Effector CD4-positive, alpha-beta T cell (primary cell): ENCODE measurements at regions not wholly inside any gene's neighbourhood (a gene's known extent, or its start where the extent isn't known, plus 50 kb on each side); places are given as distances from the start of the nearest gene placed in this dataset.
A peak's percentile ranks its signal among the peaks of the same experiment; 100 is the strongest.
"Not testable (repeated sequence)": the region's sequence is repeated elsewhere in the genome, so short reads cannot be mapped to it uniquely, and the experiment has no call there.

Source experiments
- DNase-seq: peaks from one replicate; pipeline ENCODE4 v3.0.0-alpha.2; 2020

DNA sequence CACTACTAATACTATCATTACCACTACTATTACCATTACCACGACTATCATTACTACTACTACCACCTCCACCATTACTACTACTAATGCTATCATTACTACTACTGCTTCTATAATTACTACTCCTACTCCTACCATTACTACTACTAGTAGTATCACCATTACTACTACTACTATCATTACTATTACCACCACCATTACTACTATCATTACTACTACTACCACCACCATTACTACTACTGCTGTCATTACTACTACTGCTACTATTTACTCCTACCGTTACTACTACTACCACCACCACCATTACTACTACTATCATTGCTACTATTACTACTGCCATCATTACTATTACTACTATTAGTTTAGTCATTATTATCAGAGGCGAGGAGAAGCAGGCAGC lies 140.9 kb upstream of the KCNJ15 start:
- DNase-seq: no peak

DNA sequence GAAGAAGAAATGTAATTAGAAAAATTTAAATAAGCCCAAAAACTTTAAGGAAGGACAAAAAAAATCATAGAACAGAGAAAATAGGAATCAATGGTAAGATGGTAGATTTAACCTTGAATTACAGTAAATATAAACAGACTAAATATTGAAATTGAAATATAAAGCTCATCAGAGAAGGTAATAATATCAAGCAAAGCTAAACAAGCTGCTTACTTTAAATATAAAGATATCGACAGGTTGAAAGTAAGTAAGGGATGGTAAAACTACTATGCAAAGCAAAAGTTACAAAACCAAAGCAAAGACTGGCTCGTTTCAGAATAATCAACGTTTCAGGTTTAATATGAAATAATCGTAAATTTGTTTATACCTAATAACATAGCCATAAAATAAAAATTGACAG lies 137.0 kb upstream of the KCNJ15 start:
- no peak for DNase-seq

DNA sequence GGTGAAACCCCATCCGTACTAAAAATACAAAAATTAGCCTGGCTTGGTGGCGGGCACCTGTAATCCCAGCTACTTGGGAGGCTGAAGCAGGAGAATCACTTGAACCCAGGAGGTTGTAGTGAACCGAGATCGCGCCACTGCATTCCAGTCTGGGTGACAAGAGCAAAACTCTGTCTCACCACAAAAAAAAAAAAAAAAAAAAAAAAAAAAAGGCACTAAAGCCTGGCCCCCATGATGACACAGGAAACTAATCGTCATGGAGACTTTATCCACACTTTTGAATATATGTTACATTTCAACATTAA lies 136.2 kb upstream of the KCNJ15 start:
- DNase-seq: not testable (repeated sequence)

DNA sequence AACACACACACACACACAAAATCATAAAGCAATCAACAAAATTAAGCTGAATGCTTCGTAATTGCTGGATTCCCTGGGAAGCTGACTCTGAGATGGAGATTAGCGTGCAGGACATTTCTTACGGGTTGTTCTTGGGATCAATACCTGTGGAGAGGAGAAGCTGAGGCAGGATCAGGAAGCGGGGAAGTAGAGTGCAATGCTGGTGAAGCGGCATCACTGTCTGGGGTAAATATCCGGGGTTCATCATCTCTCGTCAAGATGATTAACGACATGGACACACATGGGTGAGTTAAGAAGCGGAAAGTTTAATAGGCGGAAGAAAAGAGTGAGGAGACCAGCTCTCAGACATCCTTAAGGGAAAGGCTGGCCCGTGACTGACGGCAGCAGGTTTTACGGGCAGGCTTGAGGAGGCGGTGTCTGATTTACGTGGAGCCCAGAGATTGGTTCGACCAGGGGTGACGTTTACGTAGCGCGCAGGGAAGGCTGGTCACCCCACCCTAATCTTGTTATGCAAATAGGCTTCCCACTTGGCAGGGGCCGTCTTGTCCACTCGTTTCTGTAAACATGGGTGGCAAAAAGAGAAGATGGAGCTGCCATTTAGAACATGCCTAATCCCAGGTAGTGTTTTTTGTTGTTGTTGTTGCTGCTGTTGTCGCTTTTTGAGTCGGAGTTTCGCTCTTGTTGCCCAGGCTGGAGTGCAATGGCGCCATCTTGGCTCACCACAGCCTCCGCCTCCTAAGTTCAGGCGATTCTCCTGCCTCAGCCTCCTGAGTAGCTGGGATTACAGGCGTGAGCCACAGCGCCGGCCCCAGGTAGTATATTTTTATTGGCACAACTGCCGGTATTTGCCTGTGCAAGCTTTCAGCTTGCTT lies 135.6 kb upstream of the KCNJ15 start:
- no peak for DNase-seq

DNA sequence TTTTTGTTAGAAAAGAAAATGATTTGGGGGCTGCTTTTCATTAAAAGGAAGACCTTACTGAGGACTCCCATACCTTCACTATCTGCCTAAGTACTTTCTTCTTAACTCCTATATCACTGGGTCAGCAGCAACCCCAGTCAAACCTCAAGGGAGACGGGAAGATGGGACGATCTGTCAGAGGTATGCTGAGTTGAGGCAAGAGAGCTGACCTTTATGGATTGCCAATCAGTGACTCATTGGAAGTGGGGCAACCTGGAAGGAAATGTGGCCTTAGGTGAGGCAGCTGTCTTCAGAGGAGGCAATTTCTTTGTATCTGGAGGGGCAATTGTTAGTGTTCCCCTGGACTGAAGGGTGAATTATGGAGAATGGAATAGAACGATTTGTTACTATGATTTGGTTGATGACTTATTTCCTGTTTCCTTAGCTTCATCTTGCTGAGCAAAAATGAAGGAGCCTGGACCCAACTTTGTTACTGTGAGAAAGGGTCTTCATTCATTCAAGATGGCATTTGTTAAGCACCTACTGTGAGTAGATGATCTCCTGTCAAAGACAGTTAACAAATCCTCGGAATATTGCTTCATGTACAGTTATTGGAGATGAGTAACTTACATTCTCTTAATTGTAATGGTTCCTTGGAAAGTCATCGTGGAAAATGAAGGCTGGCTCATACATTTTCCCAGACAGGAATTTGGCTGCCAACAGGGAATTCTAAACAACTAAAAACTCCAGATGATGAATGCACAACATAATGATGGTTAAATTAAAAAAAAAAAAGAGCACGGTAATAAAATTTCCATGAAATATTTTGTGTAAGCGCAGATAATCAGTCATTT lies 134.7 kb upstream of the KCNJ15 start:
- DNase-seq: no peak

DNA sequence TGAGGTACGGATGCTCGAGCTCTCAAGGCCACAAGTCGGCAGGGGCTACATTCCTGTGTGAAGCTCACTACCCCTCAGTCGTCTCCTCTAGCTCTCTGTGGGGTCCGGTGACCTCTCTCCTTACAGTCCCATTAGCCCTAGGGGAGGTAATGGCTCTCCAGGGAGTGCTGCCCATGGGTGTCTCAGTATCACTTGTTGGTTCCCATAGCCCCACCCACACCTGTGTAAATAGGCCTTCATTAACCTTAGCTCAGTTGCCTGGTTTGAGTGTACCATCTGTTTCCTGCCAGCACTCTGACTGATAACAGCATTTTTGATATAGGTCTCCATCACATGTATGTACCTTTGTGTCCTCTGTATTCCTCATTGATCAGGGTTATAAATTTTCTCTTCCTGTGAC lies 133.2 kb upstream of the KCNJ15 start:
- no peak for DNase-seq

DNA sequence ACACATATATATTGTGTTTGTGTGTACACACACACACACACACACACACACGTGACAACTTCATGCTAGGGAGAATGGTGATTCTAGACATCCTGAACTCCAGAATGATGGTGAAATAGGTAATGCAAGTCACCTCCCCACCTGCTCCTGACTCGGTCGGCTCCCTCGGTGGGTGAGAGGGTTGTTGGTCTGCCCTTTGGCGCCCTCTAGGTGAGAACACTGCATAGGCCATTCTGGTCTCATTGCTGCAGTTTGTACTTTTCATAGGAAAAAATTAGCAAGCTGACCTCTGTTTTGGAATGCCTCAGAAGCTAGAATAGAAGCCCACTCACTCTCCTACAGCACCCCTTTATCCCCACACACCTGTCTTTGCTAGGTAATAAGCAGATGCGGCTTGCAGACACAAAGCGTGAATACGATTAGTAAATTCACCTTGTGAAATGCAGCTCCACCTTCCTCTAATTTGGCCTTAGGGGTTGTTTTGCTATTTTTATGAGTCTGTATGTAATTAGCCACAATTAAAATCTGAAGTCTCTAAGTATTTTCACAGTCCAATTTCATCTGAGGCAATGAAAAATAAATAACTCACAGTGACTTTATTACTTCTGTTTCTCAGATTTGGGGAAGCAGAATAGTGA lies 130.0 kb upstream of the KCNJ15 start:
- DNase-seq: peak; percentile 9

DNA sequence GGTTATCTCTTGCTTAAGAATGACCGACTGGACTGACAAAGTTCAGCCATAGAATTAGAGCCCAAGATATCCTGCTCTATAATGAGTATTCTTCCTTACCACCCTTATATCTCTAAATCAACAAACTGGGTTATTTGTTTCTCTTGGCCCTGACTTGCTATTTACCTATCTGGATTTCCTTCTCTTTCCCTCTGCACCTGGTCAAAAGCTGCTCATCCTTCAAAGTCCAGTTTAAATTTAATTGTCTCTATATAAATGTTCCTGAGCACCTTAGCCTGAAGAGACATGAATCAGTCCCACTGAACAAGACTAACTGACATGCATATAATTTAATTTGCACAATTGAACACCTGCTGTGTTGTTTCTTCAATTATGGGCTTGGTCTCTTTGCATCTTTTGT lies 127.1 kb upstream of the KCNJ15 start:
- DNase-seq: no peak

DNA sequence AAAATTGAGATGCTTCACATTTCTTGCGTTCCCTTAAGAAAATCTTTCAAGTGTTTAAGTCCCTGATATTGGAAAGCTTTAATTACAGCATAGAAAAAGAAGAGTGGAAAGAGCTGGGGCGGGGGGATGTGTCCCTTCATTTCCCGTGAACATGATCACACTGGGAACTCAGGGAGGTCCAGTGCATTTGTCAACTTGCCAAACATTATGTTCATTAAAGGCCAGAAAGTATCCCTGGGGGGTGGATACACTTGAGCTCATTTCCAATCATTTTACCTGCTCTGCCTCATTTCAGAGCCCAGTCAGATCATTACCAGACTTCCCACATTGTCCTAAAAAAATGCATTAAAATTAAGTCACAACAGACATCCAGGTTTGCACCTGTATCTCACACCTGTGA lies 123.6 kb upstream of the KCNJ15 start:
- DNase-seq: no peak

DNA sequence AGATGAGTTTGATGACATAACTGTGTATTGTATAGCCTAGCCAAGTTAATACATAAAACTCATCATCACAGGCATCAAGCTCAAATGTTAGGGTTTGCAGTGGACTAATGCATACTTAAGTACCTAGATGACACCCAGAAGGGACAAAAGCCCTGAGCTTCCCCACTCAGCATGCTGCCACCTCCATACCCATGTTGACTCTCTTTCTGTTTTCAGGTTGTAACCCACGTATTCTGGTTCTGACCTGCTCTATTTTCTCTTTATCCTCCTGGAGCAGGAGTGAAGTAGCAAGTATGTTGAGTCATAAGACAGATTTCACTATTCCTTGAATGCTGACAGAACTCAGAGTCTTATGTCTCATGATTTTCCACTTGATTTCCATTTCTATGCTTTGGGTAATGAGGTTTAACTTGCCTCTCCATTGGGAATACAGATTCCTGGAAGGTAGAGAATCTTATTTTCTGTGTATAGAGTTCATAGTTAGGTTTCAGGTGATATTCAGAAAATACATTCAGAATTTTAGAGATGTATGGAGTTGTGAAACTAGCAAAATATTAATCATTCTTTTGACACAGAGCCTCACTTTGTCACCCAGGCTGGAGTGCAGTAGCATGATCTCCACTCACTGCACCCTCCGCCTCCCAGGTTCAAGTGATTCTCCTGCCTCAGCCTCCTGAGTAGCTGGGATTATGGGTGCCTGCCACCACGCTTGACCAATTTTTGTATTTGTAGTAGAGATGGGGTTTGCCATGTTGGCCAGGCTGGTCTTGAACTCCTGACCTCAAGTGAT lies 122.5 kb upstream of the KCNJ15 start:
- DNase-seq: no peak

DNA sequence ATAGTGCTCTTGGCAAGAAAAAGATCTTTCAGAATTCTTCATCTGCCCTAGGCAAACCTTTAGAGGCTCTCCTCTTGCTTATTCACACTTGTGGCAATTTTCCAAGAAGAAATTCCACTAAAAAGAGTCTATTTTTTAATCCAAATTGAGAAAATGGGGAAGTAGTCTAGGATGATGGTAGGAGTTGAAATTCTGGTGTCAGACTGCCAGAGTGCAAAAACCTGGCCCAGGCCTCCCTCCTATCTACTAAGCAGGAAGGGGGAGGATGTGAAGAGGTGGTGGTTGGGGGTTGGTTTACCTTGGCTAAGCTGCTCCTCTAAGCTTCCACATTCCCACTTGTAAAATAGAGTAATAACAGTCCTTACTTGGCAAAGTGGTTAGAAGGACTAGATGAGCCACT lies 120.6 kb upstream of the KCNJ15 start:
- no peak for DNase-seq

DNA sequence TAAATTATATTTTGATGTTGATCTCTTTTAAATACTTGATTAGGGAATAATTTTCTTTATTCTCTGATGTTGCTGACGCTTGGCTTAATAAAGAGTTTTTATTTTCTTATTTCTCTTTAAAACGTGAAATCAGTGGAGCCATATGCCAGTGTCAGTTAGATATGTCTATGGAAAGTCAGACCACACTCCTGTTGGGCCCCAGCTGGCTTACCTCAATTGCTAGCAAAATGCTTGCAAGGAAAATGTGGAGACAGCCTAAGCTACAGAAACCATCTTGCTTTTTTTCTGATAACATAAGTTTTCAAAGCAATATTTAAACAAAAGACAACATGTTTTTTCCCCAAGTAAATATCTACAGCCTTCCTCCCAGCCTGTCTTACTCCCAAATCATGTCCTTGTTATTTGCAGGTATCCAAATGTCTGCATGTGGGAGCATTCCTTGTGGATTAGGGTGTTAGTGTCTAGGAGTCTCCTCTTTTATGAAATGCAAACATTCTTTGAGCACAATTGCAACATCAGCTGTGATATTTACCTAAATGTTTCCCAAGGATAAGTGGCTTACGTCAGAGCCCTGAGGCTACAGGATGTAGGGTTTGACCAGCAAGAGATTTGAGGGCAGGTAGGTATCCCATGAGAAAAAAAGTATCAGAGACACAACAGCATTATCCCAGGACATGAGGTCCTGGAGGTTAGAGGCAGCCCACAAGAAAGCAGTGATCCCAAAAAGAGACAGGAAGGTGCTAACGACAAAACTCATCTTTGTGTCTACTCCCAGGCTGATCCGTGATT lies 117.2 kb upstream of the KCNJ15 start:
- DNase-seq: no peak

DNA sequence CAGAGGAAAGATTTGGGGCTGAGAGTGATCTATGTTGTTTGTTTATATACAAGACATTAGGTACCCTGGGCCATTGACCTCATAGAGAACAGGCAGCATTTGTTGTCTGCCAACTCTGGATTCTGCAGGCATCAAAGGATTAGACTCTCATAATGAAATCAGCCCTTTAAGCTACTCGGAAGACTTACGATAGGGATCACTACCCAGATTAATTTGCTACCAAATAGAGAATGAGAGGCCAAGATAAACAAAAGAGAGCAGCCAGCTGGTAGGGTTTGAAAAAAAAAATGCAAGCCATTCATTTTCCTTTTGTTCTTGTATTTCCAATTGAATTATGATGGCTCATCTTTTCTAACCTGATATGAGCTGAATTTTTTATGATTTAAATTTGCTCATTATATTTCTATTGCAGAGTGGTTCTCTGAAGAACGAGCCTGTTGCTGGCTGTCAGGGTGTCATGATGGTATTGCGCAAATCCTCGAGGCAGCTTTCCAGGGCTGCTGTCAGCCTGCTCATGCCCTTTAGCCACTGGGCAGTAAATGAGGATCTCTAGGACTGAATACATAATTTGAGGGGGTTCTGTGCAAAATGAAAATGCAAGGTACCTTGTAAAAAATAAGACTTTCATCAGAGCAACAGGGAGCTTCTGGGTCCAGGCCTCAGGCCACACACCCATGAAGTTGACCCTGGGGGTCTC lies 116.4 kb upstream of the KCNJ15 start:
- no peak for DNase-seq

DNA sequence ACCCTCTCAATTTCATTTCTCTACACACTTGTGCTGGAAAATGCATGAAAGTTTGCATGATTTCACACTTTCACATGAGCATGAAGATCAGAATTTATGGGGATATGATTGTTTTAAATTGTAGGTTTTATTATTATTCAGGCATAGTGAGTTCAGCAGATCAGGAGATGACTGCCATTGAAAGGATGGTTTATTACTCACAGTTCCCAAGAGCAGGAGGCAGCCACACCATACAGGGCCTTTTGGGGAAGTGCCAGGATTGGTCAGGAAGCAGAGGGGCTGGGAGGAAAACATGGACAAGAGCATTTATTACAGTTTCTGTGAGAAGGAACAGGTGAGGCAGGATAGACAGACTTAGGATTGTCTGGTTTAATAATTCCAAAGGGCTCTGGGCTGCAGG lies 114.6 kb upstream of the KCNJ15 start:
- no peak for DNase-seq

DNA sequence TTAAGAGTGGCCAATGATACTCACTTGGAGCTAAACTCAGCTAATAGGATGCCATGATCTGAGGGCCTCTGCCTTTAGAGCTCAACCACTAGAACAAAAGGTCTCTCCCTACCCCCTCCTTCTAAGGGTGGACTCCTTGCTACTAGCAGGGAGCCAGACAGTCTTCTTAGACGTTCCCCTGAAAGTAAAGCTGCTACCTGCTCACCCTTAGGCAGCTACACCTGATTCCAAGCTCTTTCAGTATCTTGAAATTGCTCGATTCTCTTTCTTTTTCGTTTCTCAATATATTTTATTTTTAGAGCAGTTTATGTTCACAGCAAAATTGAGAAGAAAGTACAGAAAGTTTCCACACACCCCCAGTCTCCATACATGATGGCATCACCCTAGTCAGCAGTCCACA lies 112.6 kb upstream of the KCNJ15 start:
- no peak for DNase-seq

DNA sequence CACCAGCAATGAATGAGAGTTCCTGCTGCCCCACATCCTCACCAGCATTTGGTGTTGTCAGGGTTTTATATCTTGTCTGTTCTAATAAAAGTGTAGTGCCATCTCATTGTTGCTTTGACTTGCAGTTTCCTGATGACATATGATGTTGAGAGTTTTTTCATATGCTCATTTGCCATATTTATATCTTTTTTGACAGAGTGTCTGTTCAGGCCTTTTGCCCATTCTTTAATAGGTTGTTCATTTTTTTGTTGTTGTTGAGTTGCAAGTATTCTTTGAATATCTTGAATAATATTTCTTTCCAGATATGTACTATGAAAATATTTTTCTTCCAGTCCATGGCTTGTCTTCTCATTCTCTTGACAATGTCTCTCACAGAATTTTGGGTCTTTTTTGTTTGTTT lies 111.7 kb upstream of the KCNJ15 start:
- no peak for DNase-seq

DNA sequence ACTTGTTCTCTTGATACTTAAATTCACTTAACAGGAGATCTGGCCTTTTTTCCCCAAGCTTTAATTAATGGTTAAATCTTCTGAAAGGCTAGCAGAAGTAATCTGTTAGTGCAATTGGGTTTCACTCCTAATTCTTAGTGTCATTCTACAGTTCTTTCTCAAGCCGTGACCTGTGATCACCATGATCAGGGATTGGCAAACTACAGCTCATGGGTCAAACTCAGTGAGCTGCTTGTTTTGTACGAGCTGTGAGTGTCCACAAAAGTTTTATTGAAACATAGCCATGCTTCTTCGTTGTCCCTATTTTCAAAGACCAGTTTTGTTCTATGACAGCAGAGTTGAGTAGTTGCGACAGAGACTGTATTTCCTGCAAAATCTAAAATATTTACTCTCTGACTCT lies 109.4 kb upstream of the KCNJ15 start:
- no peak for DNase-seq

DNA sequence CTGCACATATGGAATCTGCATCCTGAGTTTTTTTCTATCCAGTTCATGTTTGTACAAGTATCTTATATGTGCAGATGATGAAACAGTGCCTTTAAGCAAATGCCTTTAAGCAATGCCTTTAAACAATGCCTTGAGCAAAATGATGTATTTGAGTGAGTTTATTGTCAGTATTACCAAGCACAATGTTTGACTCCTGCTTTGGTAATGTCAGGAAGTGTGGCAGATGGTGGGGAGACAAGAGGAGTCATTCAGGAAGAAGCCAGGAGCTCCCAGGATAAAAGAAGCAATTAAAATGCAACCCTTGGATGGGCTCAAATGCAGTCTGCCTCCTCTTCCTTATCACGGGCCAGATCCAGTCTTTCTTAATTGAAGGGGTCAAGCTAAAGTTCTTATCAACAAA lies 108.7 kb upstream of the KCNJ15 start:
- no peak for DNase-seq

DNA sequence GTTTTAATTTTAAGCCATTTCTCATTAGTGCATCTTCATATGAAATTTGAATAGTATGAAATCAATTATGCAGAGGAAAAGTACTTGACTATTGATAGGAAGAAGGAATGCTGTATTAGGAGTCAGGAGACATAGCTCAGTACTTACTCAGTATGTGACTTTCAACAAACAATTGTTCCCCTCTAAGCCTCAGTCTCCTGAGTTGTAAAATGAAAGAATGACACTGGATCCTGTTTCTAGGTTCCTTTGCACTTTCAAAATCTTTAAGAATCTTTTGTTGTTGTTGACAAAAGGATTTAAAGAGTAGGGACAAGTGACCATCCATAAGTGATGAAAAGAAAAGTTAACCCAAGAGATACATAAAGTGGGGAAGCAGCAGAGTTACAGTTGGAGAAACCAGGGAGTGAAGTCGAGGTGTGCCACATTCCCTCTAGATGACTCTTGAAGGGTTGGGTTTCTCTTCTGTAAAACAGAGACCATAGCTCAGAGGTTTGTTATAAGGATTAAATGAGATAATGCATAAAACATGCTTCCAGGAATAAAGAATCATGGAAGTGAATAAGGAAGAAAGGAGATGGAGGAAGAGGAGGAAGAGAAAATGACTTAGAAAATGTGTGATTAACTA lies 105.7 kb upstream of the KCNJ15 start:
- no peak for DNase-seq

DNA sequence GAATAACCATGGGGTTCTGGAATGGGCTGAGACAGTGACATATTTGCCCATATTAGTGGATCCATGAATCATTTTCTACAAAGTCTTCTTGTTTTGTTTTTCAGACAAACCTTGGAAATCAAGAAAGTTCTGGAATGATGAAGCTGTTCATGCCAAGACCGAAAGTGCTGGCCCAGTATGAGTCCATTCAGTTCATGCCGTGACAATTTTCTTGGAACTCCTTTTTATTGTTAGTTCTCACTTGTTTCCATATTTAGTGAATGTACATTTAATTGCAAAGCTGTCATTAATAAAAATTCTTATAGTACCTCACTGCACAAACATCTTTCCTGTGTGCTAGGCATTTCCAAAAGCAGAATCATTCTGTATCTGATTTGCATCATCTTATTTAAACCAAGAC lies 100.6 kb upstream of the KCNJ15 start:
- no peak for DNase-seq

DNA sequence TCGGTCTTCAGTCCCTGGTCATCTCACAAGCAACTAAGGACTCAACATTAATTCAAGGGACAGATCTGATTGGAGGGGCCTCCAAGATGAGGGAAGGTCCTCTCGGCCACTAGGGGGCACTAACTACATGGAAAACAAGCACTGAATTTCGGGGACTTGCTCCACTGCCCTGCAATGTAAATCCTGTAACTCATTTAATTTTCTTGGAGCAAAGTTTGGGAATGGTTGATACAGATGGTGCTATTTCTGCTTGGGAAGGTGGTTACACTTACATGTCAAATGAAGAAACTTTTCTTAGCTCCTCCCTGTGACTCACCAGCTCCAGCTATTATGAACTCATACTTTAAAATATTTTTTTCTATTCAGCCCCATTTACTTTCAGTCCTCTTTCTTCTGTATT lies 97.4 kb upstream of the KCNJ15 start:
- peak; percentile 26 for DNase-seq
